Ishikawa (cell line): ENCODE measurements at regions not wholly inside any gene's neighbourhood (a gene's known extent, or its start where the extent isn't known, plus 50 kb on each side); places are given as distances from the start of the nearest gene placed in this dataset.

Experiments
- CEBPB ChIP-seq: IDR thresholded peaks from 2 replicates; pipeline ENCODE4 v1.6.1; 2012
- CREB1 ChIP-seq: IDR thresholded peaks from 2 replicates; pipeline ENCODE4 v1.6.1; 2012; ENCODE audit warnings: low read depth
- EGR1 ChIP-seq: IDR thresholded peaks from 2 replicates; pipeline ENCODE4 v1.6.1; 2012
- EP300 ChIP-seq: IDR thresholded peaks from 2 replicates; pipeline ENCODE4 v1.6.1; 2012; ENCODE audit warnings: borderline replicate concordance
- FOXM1 ChIP-seq: IDR thresholded peaks from 2 replicates; pipeline ENCODE4 v1.6.1; 2012; ENCODE audit warnings: low read depth, borderline replicate concordance
- NFIC ChIP-seq: IDR thresholded peaks from 2 replicates; pipeline ENCODE4 v1.6.1; 2012
- RAD21 ChIP-seq: IDR thresholded peaks from 2 replicates; pipeline ENCODE4 v1.6.1; 2012; ENCODE audit warnings: low read depth
- REST ChIP-seq: IDR thresholded peaks from 2 replicates; pipeline ENCODE4 v1.6.1; 2012; ENCODE audit warnings: low read depth, mild to moderate bottlenecking
- TAF1 ChIP-seq: IDR thresholded peaks from 2 replicates; pipeline ENCODE4 v1.6.1; 2012; ENCODE audit warnings: low read depth, mild to moderate bottlenecking
- TCF12 ChIP-seq: IDR thresholded peaks from 2 replicates; pipeline ENCODE4 v1.6.1; 2012; ENCODE audit warnings: low read depth
- TEAD4 ChIP-seq: IDR thresholded peaks from 2 replicates; pipeline ENCODE4 v1.6.1; 2012
- USF1 ChIP-seq: IDR thresholded peaks from 2 replicates; pipeline ENCODE4 v1.6.1; 2012
- YY1 ChIP-seq: IDR thresholded peaks from 2 replicates; pipeline ENCODE4 v1.6.1; 2012; ENCODE audit warnings: low read depth
- ZBTB7A ChIP-seq: IDR thresholded peaks from 2 replicates; pipeline ENCODE4 v1.6.1; 2012; ENCODE audit warnings: low read depth
- TF ChIP-seq, protein P1 (sequence below): IDR thresholded peaks from 2 replicates; pipeline ENCODE4 v1.6.1; 2012

DNA sequence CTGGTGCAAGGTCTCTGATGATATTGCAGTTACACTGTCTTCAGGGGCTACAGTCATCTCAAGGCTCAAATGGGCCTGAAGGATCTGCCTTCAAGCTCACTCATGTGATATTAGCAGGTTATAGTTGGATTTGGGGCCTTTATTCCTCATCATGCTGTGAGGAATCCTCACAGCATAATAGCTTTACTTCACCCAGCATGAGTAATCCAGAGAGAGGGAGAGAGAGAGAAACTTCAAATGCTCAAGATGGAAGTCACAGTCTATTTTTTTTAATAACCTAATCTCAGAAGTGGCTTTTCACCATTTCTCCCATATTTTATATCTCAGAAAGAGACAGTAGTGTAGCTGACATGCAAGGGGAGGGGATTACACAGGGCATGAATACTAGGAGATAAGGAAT is 658.7 kb downstream of the EPHA4 start:
- TF ChIP-seq CEBPB: no peak
- no peak for TF ChIP-seq REST

- TF ChIP-seq RAD21 (no peak), EP300 (no peak), USF1 (no peak), CREB1 (no peak), TAF1 (no peak), REST (no peak), FOXM1 (no peak), EGR1 (no peak), CEBPB (no peak), TCF12 (no peak)
Observed at GRCh38 chr2:220915092-220915623, 656.9 kb downstream of the EPHA4 start.

GRCh38 chr2:220916931-220917330 is 655.2 kb downstream of the EPHA4 start:
- TF ChIP-seq TCF12 (no peak), TAF1 (no peak), CREB1 (no peak), FOXM1 (no peak), EP300 (no peak)

DNA sequence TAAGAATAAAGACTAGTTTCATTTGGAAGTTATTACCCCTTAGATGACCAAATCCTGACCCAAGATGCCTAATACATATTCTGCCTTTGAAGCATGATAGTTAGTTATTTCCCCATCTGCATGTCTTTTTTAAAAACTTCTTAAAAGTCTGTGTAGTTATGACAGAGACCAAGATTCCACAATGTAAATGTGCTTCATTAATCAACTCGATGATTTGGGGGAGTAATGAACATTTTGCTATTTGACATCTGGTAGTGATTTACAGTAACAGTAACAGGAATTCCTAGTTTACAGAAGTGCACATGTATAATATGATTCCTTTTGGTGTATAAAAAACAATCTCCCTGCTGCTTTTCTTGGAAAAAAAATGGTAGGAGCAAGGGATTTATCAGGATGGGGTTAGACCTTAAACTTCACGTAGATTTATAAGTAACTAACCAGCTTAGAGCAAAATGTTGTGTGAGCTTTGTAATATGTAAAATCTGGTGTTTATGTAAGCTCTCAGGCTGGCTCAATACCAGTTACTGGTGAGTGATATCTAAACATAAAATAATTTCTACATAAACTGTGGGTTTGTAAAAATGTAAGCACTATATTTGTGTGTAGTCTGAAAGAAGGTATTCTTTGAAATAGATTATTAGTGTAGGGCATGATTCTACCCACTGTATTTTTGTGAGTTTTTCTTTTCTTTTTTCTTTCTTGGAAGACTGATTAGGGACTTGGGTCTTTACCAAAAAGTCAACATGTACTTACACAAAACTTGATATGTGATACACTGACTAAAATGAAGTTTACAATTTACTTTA is 641.6 kb downstream of the EPHA4 start:
- no peak for TF ChIP-seq EP300
- no peak for TF ChIP-seq CREB1
- TF ChIP-seq TAF1: no peak
- no peak for TF ChIP-seq TCF12
- TF ChIP-seq USF1: no peak
- no peak for TF ChIP-seq FOXM1
- TF ChIP-seq NFIC: no peak
- no peak for TF ChIP-seq CEBPB
- no peak for TF ChIP-seq TEAD4
- TF ChIP-seq EGR1: no peak
- TF ChIP-seq REST: no peak
- TF ChIP-seq YY1: no peak
- TF ChIP-seq RAD21: no peak
- TF ChIP-seq, protein P1, sequence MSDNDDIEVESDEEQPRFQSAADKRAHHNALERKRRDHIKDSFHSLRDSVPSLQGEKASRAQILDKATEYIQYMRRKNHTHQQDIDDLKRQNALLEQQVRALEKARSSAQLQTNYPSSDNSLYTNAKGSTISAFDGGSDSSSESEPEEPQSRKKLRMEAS: no peak

DNA sequence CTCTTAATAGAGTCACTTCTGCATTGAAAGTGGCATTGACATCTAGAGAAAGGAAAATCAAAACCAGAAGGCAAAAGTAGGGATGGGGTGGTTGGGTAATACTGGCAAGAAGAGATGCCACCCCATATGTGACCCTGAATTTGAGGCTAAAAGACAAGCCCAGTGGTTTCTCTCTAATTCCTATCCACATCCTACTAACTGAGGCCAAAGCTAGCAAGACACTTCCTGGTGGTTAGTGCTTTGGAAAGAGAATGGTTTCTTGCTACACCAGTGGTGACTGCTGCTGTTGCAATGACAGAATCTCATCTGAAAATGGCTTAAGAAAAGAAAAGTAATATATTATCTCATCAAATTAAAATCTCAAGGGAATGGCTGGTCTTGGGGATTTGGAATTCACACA is 640.6 kb downstream of the EPHA4 start:
- TF ChIP-seq FOXM1: no peak
- no peak for TF ChIP-seq NFIC
- no peak for TF ChIP-seq ZBTB7A
- no peak for TF ChIP-seq CEBPB
- no peak for TF ChIP-seq TEAD4
- no peak for TF ChIP-seq YY1
